ENCODE measurements at regions not wholly inside any gene's neighbourhood (a gene's known extent, or its start where the extent isn't known, plus 50 kb on each side); places are given as distances from the start of the nearest gene placed in this dataset.

DNA sequence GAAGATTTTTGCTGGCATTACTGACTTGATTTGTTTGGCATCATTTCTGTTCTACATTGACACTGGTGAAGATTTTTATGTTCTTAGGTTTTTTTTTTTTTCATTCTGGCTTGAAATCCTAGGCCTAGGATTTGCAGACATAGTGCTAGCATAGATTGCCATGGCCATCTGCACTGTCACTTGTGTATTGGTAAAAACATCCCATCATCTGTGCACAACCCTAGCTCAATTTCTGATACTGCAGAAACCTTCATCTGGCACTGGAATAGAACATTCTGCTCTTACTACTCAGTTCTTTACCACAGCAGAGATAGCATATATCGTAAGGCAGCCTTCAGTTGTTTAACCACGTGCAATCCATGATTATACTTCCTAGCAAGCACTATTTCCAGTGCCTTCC, 111.5 kb upstream of the IL15 start:
- TF ChIP-seq POLR2A (IDR thresholded peaks at IDR 0.05) (no peak), EP300 (IDR thresholded peaks at IDR 0.05) (no peak), POLR2AphosphoS5 (IDR thresholded peaks at IDR 0.05) (no peak)
- TF ChIP-seq, protein P1, sequence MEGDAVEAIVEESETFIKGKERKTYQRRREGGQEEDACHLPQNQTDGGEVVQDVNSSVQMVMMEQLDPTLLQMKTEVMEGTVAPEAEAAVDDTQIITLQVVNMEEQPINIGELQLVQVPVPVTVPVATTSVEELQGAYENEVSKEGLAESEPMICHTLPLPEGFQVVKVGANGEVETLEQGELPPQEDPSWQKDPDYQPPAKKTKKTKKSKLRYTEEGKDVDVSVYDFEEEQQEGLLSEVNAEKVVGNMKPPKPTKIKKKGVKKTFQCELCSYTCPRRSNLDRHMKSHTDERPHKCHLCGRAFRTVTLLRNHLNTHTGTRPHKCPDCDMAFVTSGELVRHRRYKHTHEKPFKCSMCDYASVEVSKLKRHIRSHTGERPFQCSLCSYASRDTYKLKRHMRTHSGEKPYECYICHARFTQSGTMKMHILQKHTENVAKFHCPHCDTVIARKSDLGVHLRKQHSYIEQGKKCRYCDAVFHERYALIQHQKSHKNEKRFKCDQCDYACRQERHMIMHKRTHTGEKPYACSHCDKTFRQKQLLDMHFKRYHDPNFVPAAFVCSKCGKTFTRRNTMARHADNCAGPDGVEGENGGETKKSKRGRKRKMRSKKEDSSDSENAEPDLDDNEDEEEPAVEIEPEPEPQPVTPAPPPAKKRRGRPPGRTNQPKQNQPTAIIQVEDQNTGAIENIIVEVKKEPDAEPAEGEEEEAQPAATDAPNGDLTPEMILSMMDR (IDR thresholded peaks at IDR 0.05): no peak

Data from gastroesophageal sphincter (tissue), 3 donors.